ENCODE measurements at regions not wholly inside any gene's neighbourhood (a gene's known extent, or its start where the extent isn't known, plus 50 kb on each side); places are given as distances from the start of the nearest gene placed in this dataset.

DNA sequence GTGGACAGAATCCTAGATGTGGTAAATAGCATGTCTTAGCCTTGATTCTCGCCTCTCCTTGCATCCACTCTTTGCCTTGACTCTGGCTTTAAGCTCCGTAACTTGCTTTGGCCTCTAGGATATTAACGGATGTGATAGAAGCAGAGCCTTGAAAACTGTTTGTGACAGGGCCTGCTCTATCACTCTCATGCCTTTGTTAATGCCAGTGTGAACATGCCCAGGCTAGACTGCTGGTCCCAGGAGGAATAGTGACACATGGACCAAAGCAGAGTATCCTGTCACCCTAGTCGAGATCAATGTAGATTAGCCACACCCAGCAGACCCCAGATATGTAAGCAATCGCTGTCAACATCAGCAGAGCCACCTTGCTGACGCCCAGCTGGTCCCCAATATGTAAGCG is 109.9 kb upstream of the C9orf72 start:
- TF ChIP-seq ZNF433 (tag by site-specific recombination; IDR thresholded peaks at IDR 0.05; ENCODE audit: low read depth) (no peak), ZNF302 (tag by site-specific recombination; IDR thresholded peaks at IDR 0.05; ENCODE audit: low read depth) (no peak), ZIC2 (tag by site-specific recombination; IDR thresholded peaks at IDR 0.05) (no peak), SETDB1 (IDR thresholded peaks at IDR 0.05; ENCODE audit: insufficient read length, low read length) (no peak), ZBTB7A (tag by site-specific recombination; IDR thresholded peaks at IDR 0.05; ENCODE audit: low read depth) (no peak), TRIM28 (IDR thresholded peaks at IDR 0.05; ENCODE audit: borderline replicate concordance, low read length) (no peak), ZNF148 (tag by site-specific recombination; IDR thresholded peaks at IDR 0.05; ENCODE audit: borderline replicate concordance) (no peak), HOXC10 (CRISPR knock-in tag; IDR thresholded peaks at IDR 0.05) (no peak), KLF9 (tag by site-specific recombination; IDR thresholded peaks at IDR 0.05; ENCODE audit: low read depth) (no peak), ZNF560 (tag by site-specific recombination; IDR thresholded peaks at IDR 0.05; ENCODE audit: borderline replicate concordance) (no peak), ZNF521 (tag by site-specific recombination; IDR thresholded peaks at IDR 0.05) (no peak)
- TF ChIP-seq, protein P1, sequence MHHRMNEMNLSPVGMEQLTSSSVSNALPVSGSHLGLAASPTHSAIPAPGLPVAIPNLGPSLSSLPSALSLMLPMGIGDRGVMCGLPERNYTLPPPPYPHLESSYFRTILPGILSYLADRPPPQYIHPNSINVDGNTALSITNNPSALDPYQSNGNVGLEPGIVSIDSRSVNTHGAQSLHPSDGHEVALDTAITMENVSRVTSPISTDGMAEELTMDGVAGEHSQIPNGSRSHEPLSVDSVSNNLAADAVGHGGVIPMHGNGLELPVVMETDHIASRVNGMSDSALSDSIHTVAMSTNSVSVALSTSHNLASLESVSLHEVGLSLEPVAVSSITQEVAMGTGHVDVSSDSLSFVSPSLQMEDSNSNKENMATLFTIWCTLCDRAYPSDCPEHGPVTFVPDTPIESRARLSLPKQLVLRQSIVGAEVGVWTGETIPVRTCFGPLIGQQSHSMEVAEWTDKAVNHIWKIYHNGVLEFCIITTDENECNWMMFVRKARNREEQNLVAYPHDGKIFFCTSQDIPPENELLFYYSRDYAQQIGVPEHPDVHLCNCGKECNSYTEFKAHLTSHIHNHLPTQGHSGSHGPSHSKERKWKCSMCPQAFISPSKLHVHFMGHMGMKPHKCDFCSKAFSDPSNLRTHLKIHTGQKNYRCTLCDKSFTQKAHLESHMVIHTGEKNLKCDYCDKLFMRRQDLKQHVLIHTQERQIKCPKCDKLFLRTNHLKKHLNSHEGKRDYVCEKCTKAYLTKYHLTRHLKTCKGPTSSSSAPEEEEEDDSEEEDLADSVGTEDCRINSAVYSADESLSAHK (tag by site-specific recombination; IDR thresholded peaks at IDR 0.05) = no peak
- TF ChIP-seq, protein P2, sequence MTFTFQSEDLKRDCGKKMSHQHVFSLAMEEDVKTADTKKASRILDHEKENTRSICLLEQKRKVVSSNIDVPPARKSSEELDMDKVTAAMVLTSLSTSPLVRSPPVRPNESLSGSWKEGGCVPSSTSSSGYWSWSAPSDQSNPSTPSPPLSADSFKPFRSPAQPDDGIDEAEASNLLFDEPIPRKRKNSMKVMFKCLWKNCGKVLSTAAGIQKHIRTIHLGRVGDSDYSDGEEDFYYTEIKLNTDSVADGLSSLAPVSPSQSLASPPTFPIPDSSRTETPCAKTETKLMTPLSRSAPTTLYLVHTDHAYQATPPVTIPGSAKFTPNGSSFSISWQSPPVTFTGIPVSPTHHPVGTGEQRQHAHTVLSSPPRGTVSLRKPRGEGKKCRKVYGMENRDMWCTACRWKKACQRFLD (tag by site-specific recombination; IDR thresholded peaks at IDR 0.05) = no peak
- TF ChIP-seq, protein P3, sequence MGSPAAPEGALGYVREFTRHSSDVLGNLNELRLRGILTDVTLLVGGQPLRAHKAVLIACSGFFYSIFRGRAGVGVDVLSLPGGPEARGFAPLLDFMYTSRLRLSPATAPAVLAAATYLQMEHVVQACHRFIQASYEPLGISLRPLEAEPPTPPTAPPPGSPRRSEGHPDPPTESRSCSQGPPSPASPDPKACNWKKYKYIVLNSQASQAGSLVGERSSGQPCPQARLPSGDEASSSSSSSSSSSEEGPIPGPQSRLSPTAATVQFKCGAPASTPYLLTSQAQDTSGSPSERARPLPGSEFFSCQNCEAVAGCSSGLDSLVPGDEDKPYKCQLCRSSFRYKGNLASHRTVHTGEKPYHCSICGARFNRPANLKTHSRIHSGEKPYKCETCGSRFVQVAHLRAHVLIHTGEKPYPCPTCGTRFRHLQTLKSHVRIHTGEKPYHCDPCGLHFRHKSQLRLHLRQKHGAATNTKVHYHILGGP (tag by site-specific recombination; IDR thresholded peaks at IDR 0.05) = no peak
- TF ChIP-seq, protein P4, sequence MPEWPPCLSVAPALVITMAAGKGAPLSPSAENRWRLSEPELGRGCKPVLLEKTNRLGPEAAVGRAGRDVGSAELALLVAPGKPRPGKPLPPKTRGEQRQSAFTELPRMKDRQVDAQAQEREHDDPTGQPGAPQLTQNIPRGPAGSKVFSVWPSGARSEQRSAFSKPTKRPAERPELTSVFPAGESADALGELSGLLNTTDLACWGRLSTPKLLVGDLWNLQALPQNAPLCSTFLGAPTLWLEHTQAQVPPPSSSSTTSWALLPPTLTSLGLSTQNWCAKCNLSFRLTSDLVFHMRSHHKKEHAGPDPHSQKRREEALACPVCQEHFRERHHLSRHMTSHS (tag by site-specific recombination; IDR thresholded peaks at IDR 0.05) = no peak
- no peak overlapping the region for H3K4me3 ChIP-seq (ENCODE audit: low read depth, low read length)
- POLR2A ChIA-PET = no interaction called here
- no peak overlapping the region for H3K27ac ChIP-seq (ENCODE audit: extremely low read depth, low read depth, low read length)
- no peaks in the 10 kb centered on the region for H3K4me1 ChIP-seq (ENCODE audit: control insufficient read depth, insufficient read depth, low read length)
- no peaks in the 10 kb centered on the region for H3K36me3 ChIP-seq (ENCODE audit: control insufficient read depth in 2 of 2, insufficient read depth in 1 of 2, low read length in 2 of 2)
- no peaks in the 10 kb centered on the region for H3K9me3 ChIP-seq (ENCODE audit: control insufficient read depth, insufficient read depth, low read depth, low read length)
- CTCF ChIA-PET = no interaction called here

GRCh38 chr9:27688954-27689353 is 115.7 kb upstream of the C9orf72 start:
- Histone ChIP-seq H3K4me3 (ENCODE audit: low read depth, low read length) (no peak overlapping the region), H3K9me3 (ENCODE audit: control insufficient read depth, insufficient read depth, low read depth, low read length) (no peaks in the 10 kb centered on the region), H3K4me1 (ENCODE audit: control insufficient read depth, insufficient read depth, low read length) (no peaks in the 10 kb centered on the region), H3K36me3 (ENCODE audit: control insufficient read depth in 2 of 2, insufficient read depth in 1 of 2, low read length in 2 of 2) (no peaks in the 10 kb centered on the region), H3K27ac (ENCODE audit: extremely low read depth, low read depth, low read length) (no peak overlapping the region)
- ChIA-PET CTCF (no interaction called here), POLR2A (no interaction called here)
- TF ChIP-seq ZFP41 (tag by site-specific recombination; IDR thresholded peaks at IDR 0.05; ENCODE audit: borderline replicate concordance) (no peak), TCF7L2 (IDR thresholded peaks at IDR 0.05; ENCODE audit: borderline replicate concordance, low read depth, low read length) (no peak), KLF16 (tag by site-specific recombination; IDR thresholded peaks at IDR 0.05) (no peak), MYNN (tag by site-specific recombination; IDR thresholded peaks at IDR 0.05; ENCODE audit: borderline replicate concordance) (no peak), KLF8 (tag by site-specific recombination; IDR thresholded peaks at IDR 0.05) (no peak), GLI4 (tag by site-specific recombination; IDR thresholded peaks at IDR 0.05) (no peak), KLF9 (tag by site-specific recombination; IDR thresholded peaks at IDR 0.05; ENCODE audit: low read depth) (no peak), TRIM28 (IDR thresholded peaks at IDR 0.05; ENCODE audit: borderline replicate concordance, low read length) (no peak), ZNF558 (tag by site-specific recombination; IDR thresholded peaks at IDR 0.05) (no peak), ZNF211 (tag by site-specific recombination; IDR thresholded peaks at IDR 0.05; ENCODE audit: low read depth) (no peak), ZNF112 (tag by site-specific recombination; IDR thresholded peaks at IDR 0.05) (no peak), ZBTB10 (tag by site-specific recombination; IDR thresholded peaks at IDR 0.05) (no peak), KLF7 (tag by site-specific recombination; IDR thresholded peaks at IDR 0.05; ENCODE audit: borderline replicate concordance) (no peak)

Data from HEK293 (cell line).